ENCODE measurements at regions not wholly inside any gene's neighbourhood (a gene's known extent, or its start where the extent isn't known, plus 50 kb on each side); places are given as distances from the start of the nearest gene placed in this dataset.

DNA sequence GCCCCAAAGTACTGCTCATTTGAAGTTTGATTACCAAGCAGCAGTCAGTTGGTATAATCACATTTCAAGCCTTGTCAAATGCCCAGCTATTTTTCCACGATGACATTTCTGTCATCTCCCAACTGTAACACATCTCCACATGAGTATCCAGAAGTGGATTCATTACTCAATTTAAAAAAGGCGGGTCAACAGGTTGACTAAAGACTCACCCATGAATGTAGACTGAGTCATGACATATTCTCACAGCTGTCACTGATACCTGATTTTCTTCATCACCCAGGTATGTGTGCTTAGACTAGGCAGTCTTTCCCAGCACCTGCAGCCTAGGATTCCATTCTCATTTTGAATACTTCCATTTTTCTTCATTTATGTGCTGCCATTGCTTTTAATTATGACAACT, 75.1 kb upstream of the DBX2 start:
- TF ChIP-seq, protein P1, sequence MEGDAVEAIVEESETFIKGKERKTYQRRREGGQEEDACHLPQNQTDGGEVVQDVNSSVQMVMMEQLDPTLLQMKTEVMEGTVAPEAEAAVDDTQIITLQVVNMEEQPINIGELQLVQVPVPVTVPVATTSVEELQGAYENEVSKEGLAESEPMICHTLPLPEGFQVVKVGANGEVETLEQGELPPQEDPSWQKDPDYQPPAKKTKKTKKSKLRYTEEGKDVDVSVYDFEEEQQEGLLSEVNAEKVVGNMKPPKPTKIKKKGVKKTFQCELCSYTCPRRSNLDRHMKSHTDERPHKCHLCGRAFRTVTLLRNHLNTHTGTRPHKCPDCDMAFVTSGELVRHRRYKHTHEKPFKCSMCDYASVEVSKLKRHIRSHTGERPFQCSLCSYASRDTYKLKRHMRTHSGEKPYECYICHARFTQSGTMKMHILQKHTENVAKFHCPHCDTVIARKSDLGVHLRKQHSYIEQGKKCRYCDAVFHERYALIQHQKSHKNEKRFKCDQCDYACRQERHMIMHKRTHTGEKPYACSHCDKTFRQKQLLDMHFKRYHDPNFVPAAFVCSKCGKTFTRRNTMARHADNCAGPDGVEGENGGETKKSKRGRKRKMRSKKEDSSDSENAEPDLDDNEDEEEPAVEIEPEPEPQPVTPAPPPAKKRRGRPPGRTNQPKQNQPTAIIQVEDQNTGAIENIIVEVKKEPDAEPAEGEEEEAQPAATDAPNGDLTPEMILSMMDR (conservative IDR thresholded peaks at IDR 0.05; ENCODE audit: control insufficient read depth, insufficient read depth, low read depth, low read length) = no peak
- no peak for DNase-seq (ENCODE audit: low read depth)

DNA sequence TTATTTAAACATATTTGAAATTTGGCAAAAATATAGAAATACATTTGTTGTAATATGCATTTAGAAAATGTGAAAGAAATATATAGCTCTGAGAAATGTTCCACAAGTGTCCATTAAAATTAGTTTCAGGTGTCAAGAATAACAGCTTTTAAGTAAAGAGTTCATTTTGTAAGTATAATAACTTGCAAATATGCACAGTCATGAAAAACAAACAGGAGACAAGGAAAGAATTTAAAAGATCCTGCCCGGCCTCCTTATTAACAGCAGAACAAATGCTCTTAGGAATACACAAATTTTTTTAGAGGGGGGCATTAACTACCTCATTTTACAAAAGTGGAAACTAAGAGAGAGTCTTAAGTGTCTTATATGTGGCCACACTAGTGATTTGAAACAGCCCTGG, 77.7 kb upstream of the DBX2 start:
- DNase-seq (ENCODE audit: low read depth) = no peak
- TF ChIP-seq, protein P1 (conservative IDR thresholded peaks at IDR 0.05; ENCODE audit: control insufficient read depth, insufficient read depth, low read depth, low read length) = no peak

More for the DNA sequence above, 75.1 kb upstream of the DBX2 start:
- H3K4me3 ChIP-seq (ENCODE audit: control insufficient read depth, low read depth, low read length) = no peak overlapping the region

DNA sequence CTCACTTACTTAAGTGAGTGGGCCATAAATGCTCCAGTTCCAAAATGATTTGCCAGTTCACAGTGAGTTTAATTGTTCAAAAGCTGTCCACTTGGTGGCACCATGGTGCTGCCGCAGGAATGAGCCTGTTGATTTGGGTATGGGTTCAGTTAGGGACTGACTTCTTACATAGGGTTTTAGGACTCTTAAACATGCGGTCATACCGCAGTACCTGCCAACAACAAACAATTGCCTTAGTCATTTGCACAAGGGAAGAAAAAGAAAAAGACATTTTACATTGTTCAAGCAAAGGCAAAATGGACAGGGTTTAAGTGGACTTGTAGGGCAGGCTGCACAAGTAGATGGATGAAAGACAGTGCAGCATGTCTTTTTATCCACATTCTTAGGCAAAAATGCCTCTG, 80.0 kb upstream of the DBX2 start:
- DNase-seq (ENCODE audit: low read depth) = peak; percentile 75
- TF ChIP-seq, protein P1 (conservative IDR thresholded peaks at IDR 0.05; ENCODE audit: control insufficient read depth, insufficient read depth, low read depth, low read length) = peak; percentile 86
- no peak overlapping the region for H3K4me3 ChIP-seq (ENCODE audit: control insufficient read depth, low read depth, low read length)

More for the DNA sequence above, 77.7 kb upstream of the DBX2 start:
- H3K4me3 ChIP-seq (ENCODE audit: control insufficient read depth, low read depth, low read length) = no peak overlapping the region

DNA sequence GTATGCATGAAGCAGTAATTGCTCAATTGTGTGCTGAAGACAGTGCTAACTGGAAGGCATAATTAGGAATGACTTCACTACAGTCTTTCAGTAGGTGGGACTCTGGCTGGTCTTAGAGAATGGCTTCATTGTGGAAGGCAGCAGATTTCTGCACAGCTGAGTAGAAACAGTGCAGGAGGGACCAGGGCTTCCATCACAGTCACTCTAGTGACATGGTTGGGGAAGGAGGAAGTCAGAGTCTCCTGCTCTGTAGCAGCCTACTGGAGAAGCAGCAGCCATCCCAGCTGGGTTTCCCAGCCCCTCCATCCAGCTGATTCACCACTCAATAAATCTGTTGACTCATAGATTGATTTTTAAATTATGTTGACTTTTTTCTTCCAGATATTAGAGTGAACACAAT, 80.6 kb upstream of the DBX2 start:
- TF ChIP-seq, protein P1 (conservative IDR thresholded peaks at IDR 0.05; ENCODE audit: control insufficient read depth, insufficient read depth, low read depth, low read length) = no peak
- peak; percentile 2 for DNase-seq (ENCODE audit: low read depth)
- H3K4me3 ChIP-seq (ENCODE audit: control insufficient read depth, low read depth, low read length) = no peak overlapping the region

DNA sequence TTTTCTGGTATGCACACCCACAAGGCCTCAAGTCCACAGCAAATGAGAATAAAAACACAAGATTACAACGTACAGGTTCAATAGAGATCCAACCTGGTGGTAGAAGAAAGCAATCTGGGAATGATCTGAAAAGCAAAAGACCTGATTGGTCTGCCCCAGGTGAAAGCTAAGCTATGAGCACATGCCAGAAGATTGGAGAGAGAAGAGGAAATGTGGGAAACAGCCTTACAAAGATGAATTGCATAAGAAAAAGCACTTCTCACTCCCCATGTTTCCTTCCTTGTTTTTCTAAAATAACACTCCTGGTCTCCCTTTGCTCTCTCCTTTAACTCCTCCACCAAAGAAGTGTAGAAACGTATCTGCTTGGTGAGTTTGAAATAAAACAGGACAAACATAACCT, 77.3 kb upstream of the ANO6 start:
- no peak for DNase-seq (ENCODE audit: low read depth)
- no peak overlapping the region for H3K4me3 ChIP-seq (ENCODE audit: control insufficient read depth, low read depth, low read length)
- TF ChIP-seq, protein P1 (conservative IDR thresholded peaks at IDR 0.05; ENCODE audit: control insufficient read depth, insufficient read depth, low read depth, low read length) = no peak

DNA sequence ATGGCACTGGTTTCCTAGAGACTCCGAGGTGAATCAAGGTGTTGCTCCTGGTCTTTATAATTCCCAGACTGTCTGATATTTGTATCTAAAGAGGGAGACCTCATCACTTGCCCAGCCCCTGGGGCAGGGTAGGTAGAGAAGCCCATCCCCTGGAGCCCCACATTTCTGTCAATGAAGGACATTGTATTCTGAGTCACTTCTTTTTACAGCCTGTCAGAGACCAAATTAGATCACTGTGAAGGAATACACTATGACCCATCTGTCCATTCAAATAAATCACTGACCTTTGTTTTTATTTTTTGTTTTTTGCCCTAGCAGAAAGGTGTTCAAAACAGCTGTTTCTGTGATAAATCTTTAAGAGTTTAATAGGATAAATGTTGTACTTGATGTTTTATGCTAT, 67.9 kb upstream of the ANO6 start:
- H3K4me3 ChIP-seq (ENCODE audit: control insufficient read depth, low read depth, low read length) = no peak overlapping the region
- DNase-seq (ENCODE audit: low read depth) = no peak
- TF ChIP-seq, protein P1 (conservative IDR thresholded peaks at IDR 0.05; ENCODE audit: control insufficient read depth, insufficient read depth, low read depth, low read length) = no peak

DNA sequence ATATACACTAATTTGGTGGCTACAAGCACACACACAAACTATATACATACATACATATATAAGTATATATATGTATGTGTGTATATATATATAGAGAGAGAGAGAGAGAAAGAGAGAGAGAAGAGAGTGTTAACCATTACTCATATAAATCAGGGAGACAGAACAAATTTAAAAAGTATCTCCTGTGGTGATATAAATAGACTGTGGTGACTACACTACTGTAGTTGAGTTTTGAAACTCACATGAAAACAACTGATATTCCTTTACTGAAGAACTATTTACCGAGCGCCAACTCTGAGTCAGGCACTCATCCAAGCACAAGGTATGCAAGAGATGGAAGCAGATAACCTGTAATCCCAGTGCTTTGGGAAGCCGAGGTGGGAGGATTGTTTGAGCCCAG, 67.3 kb upstream of the ANO6 start:
- H3K4me3 ChIP-seq (ENCODE audit: control insufficient read depth, low read depth, low read length) = no peak overlapping the region
- no peak for DNase-seq (ENCODE audit: low read depth)
- TF ChIP-seq, protein P1 (conservative IDR thresholded peaks at IDR 0.05; ENCODE audit: control insufficient read depth, insufficient read depth, low read depth, low read length) = no peak
